ENCODE measurements at regions not wholly inside any gene's neighbourhood (a gene's known extent, or its start where the extent isn't known, plus 50 kb on each side); places are given as distances from the start of the nearest gene placed in this dataset.

DNA sequence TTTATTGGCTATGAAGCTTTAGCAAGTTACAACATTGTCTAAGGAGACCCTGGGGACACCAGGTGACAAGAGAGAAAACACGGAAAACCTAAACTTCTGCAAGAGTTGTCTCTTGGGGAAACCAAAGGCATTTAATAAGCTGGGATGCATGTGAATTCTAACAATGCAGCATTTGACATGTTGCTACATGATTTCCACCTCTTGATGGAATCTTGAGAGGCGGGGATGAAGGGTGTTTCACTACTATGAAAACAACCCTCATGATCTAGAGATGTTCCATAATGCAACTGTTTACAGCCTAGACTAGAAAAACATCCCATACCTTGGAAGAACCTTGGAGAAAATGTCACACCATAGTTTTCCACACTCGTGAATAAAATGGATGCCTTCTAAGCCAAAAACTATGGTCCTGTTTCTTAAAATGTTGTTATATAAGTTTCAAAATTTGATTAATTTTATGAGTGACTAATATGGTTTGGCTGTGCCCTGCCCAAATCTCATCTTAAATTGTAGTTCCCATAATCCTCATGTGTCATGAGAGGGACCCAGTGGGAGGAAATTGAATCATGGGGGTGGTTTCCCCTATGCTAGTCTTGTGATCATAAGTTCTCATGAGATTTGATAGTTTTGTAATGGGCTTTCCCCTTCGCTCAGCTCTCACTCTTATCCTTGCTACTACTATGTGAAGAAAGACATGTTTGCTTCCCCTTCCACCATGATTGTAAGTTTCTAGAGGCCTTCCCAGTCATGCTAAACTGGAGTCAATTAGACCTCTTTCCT, 164.6 kb downstream of the TNFSF13B start (continued):
- TF ChIP-seq, protein P1, sequence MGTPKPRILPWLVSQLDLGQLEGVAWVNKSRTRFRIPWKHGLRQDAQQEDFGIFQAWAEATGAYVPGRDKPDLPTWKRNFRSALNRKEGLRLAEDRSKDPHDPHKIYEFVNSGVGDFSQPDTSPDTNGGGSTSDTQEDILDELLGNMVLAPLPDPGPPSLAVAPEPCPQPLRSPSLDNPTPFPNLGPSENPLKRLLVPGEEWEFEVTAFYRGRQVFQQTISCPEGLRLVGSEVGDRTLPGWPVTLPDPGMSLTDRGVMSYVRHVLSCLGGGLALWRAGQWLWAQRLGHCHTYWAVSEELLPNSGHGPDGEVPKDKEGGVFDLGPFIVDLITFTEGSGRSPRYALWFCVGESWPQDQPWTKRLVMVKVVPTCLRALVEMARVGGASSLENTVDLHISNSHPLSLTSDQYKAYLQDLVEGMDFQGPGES (IDR thresholded peaks at IDR 0.05; ENCODE audit: low read depth, low read length): no peak
- TF ChIP-seq RAD21 (IDR thresholded peaks at IDR 0.05; ENCODE audit: low read length) (no peak), RXRA (IDR thresholded peaks at IDR 0.05; ENCODE audit: borderline replicate concordance, low read depth) (no peak)
- TF ChIP-seq, protein P2, sequence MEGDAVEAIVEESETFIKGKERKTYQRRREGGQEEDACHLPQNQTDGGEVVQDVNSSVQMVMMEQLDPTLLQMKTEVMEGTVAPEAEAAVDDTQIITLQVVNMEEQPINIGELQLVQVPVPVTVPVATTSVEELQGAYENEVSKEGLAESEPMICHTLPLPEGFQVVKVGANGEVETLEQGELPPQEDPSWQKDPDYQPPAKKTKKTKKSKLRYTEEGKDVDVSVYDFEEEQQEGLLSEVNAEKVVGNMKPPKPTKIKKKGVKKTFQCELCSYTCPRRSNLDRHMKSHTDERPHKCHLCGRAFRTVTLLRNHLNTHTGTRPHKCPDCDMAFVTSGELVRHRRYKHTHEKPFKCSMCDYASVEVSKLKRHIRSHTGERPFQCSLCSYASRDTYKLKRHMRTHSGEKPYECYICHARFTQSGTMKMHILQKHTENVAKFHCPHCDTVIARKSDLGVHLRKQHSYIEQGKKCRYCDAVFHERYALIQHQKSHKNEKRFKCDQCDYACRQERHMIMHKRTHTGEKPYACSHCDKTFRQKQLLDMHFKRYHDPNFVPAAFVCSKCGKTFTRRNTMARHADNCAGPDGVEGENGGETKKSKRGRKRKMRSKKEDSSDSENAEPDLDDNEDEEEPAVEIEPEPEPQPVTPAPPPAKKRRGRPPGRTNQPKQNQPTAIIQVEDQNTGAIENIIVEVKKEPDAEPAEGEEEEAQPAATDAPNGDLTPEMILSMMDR (IDR thresholded peaks at IDR 0.05): no peak

DNA sequence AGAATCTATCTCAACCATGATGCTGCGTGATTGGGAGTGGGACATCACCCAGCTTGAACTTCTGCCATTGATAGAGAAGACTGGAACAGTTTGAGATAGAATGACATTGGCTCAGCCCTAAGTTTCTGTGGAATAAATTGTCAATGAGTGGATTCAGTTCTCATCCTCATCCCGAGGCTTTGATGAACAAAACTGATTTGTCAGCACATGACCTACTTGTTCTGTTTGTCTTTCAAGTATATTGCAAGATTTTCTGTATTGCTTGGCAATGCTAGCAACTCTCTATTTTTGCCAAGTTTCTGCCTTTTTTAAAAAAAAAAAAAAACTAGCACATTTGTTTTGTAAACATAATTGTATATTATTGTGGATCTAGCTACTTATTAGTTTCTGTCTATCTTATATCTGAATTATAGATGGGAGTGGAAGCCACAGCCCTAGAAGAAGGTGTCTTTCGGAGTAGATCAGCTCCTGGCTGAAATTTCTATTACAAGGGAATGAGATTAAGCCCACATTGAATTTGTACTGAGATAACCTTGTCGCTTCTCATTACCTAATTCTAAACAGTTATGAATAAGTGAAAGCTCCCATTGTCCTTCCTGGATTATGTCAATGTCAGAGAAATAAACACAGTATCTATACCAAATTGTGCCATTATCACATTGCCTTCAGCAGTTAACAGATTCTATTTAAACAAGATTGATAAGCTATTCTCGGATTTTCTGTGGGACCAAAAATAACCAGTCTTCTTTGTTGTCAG, 166.1 kb downstream of the TNFSF13B start:
- no peak overlapping the region for H3K27ac ChIP-seq (ENCODE audit: low read depth in 2 of 2, low read length in 1 of 2)
- no peak overlapping the region for H2AFZ ChIP-seq (ENCODE audit: low read depth)
- no peaks in the 10 kb centered on the region for H3K36me3 ChIP-seq (replicated peaks in 1 of 2; ENCODE audit: control insufficient read depth in 1 of 2, insufficient read depth in 2 of 2, low read length in 1 of 2)
- no peaks in the 10 kb centered on the region for H3K9me2 ChIP-seq
- ChIA-PET POLR2A (no interaction called here), CTCF (interaction anchor here (0.9 kb wide), 1 partner anchor 113 kb away, joined by 3 read pairs; no protein-coding TSS in a partner anchor)
- H3K4me2 ChIP-seq: no peak overlapping the region
- TF ChIP-seq FOXJ3 (CRISPR knock-in tag; IDR thresholded peaks at IDR 0.05) (no peak), GATA2 (CRISPR knock-in tag; IDR thresholded peaks at IDR 0.05) (peak; percentile 91)
- TF ChIP-seq, protein P3, sequence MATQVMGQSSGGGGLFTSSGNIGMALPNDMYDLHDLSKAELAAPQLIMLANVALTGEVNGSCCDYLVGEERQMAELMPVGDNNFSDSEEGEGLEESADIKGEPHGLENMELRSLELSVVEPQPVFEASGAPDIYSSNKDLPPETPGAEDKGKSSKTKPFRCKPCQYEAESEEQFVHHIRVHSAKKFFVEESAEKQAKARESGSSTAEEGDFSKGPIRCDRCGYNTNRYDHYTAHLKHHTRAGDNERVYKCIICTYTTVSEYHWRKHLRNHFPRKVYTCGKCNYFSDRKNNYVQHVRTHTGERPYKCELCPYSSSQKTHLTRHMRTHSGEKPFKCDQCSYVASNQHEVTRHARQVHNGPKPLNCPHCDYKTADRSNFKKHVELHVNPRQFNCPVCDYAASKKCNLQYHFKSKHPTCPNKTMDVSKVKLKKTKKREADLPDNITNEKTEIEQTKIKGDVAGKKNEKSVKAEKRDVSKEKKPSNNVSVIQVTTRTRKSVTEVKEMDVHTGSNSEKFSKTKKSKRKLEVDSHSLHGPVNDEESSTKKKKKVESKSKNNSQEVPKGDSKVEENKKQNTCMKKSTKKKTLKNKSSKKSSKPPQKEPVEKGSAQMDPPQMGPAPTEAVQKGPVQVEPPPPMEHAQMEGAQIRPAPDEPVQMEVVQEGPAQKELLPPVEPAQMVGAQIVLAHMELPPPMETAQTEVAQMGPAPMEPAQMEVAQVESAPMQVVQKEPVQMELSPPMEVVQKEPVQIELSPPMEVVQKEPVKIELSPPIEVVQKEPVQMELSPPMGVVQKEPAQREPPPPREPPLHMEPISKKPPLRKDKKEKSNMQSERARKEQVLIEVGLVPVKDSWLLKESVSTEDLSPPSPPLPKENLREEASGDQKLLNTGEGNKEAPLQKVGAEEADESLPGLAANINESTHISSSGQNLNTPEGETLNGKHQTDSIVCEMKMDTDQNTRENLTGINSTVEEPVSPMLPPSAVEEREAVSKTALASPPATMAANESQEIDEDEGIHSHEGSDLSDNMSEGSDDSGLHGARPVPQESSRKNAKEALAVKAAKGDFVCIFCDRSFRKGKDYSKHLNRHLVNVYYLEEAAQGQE (IDR thresholded peaks at IDR 0.05; ENCODE audit: low read depth, low read length): no peak
- H3K4me1 ChIP-seq (ENCODE audit: control insufficient read depth in 1 of 2, insufficient read depth in 2 of 2, low read depth in 1 of 2, low read length in 1 of 2): no peaks in the 10 kb centered on the region
- H3K9me3 ChIP-seq: no peaks in the 10 kb centered on the region
- H3K79me2 ChIP-seq (ENCODE audit: insufficient read depth): no peaks in the 10 kb centered on the region
- H3F3A ChIP-seq (replicated peaks; ENCODE audit: insufficient read depth): no peaks in the 10 kb centered on the region
- no peaks in the 10 kb centered on the region for H3K27me3 ChIP-seq (ENCODE audit: insufficient read depth)
- 6% methylated on average over 5 of the region's 5 CpGs for WGBS (ENCODE audit: low lambda C conversion rate)
- no peak overlapping the region for H3K4me3 ChIP-seq (ENCODE audit: low read depth in 2 of 2, low read length in 1 of 2)
- no peaks in the 10 kb centered on the region for H4K20me1 ChIP-seq (ENCODE audit: insufficient read depth)
- H3K9ac ChIP-seq: no peak overlapping the region
- peak; percentile 9 for DNase-seq

Data from SK-N-SH (cell line).